HEK293 (cell line): ENCODE measurements at regions not wholly inside any gene's neighbourhood (a gene's known extent, or its start where the extent isn't known, plus 50 kb on each side); places are given as distances from the start of the nearest gene placed in this dataset.

Experiments
- CTCF ChIA-PET: fragments of 350-600 bp; formaldehyde crosslinking; extraction: SDS; loops from one replicate; lab custom pipeline; 2021; ENCODE audit warnings: antibody characterized with exemption; lab: Yijun Ruan, JAX
- POLR2A ChIA-PET: fragments of 300-600 bp; formaldehyde crosslinking; extraction: SDS; loops from one replicate; lab custom pipeline; 2020; ENCODE audit warnings: antibody characterized with exemption, inconsistent platforms; lab: Yijun Ruan, JAX
- H3K27ac ChIP-seq: fragments of 200-500 bp; sonication (Bioruptor generic); 2 replicates; pipeline ENCODE4 v1.5.1; 2014; ENCODE audit warnings: low read depth, low read length, control low read depth, inconsistent platforms; ENCODE audit errors: extremely low read depth
- H3K36me3 ChIP-seq, 2 experiments: fragments of 200-500 bp in 1 of 2; sonication (Bioruptor generic) in 1 of 2; 1 replicate in 1 of 2; 2 replicates in 1 of 2; pipeline ENCODE4 v1.5.1; 2014 to 2017; ENCODE audit warnings: inconsistent platforms in 2 of 2, low read length in 2 of 2; ENCODE audit not compliant: control insufficient read depth in 2 of 2, insufficient read depth in 1 of 2
- H3K4me1 ChIP-seq: fragments of 200-500 bp; sonication (Bioruptor generic); 2 replicates; pipeline ENCODE4 v1.5.1; 2014; ENCODE audit warnings: mild to moderate bottlenecking, low read length, inconsistent platforms; ENCODE audit not compliant: control insufficient read depth, insufficient read depth
- H3K4me3 ChIP-seq: 2 replicates; pipeline ENCODE4 v1.5.1; 2011; ENCODE audit warnings: low read depth, mild to moderate bottlenecking, control low read depth, low read length, moderate library complexity
- H3K9me3 ChIP-seq: fragments of 200-500 bp; sonication (Bioruptor generic); 2 replicates; pipeline ENCODE4 v1.5.1; 2014; ENCODE audit warnings: low read depth, low read length, inconsistent platforms; ENCODE audit not compliant: control insufficient read depth, insufficient read depth
- CTCF ChIP-seq: fragments of 450-650 bp; formaldehyde crosslinking; IDR thresholded peaks from 2 replicates; pipeline ENCODE4 v1.5.1; 2016; ENCODE audit warnings: missing biosample characterization, missing genetic modification characterization
- IKZF3 ChIP-seq: fragments of 450-650 bp; IDR thresholded peaks from 2 replicates; pipeline ENCODE4 v1.5.0; 2018; ENCODE audit warnings: missing biosample characterization, mild to moderate bottlenecking, missing genetic modification characterization, moderate library complexity
- KLF10 ChIP-seq: fragments of 450-650 bp; IDR thresholded peaks from 2 replicates; pipeline ENCODE4 v1.5.1; 2018; ENCODE audit warnings: missing biosample characterization, mild to moderate bottlenecking, missing genetic modification characterization
- SP2 ChIP-seq: fragments of 450-650 bp; formaldehyde crosslinking; IDR thresholded peaks from 2 replicates; pipeline ENCODE4 v1.5.1; 2016; ENCODE audit warnings: missing biosample characterization, missing genetic modification characterization
- TSHZ1 ChIP-seq: fragments of 450-650 bp; formaldehyde crosslinking; IDR thresholded peaks from 2 replicates; pipeline ENCODE4 v1.5.1; 2016; ENCODE audit warnings: missing biosample characterization, missing genetic modification characterization, borderline replicate concordance
- WT1 ChIP-seq: fragments of 450-650 bp; formaldehyde crosslinking; IDR thresholded peaks from 2 replicates; pipeline ENCODE4 v1.5.1; 2016; ENCODE audit warnings: missing biosample characterization, missing genetic modification characterization
- ZNF114 ChIP-seq: fragments of 450-650 bp; formaldehyde crosslinking; IDR thresholded peaks from 2 replicates; pipeline ENCODE4 v1.5.0; 2017; ENCODE audit warnings: missing biosample characterization, missing genetic modification characterization
- ZNF140 ChIP-seq: fragments of 450-650 bp; formaldehyde crosslinking; IDR thresholded peaks from 2 replicates; pipeline ENCODE4 v1.5.1; 2016; ENCODE audit warnings: missing biosample characterization, missing genetic modification characterization
- ZNF146 ChIP-seq: fragments of 450-650 bp; formaldehyde crosslinking; IDR thresholded peaks from 2 replicates; pipeline ENCODE4 v1.5.1; 2016; ENCODE audit warnings: missing biosample characterization, missing genetic modification characterization
- ZNF174 ChIP-seq: fragments of 450-650 bp; formaldehyde crosslinking; IDR thresholded peaks from 2 replicates; pipeline ENCODE4 v1.5.0; 2017; ENCODE audit warnings: missing biosample characterization, mild to moderate bottlenecking, missing genetic modification characterization
- ZNF433 ChIP-seq: fragments of 450-650 bp; formaldehyde crosslinking; IDR thresholded peaks from 2 replicates; pipeline ENCODE4 v1.5.1; 2016; ENCODE audit warnings: missing biosample characterization, missing genetic modification characterization, low read depth
- ZNF558 ChIP-seq: fragments of 450-650 bp; formaldehyde crosslinking; IDR thresholded peaks from 2 replicates; pipeline ENCODE4 v1.5.1; 2016; ENCODE audit warnings: missing biosample characterization, missing genetic modification characterization
- ZNF600 ChIP-seq: fragments of 450-650 bp; formaldehyde crosslinking; IDR thresholded peaks from 2 replicates; pipeline ENCODE4 v1.5.1; 2016; ENCODE audit warnings: missing biosample characterization, missing genetic modification characterization
- ZNF629 ChIP-seq: fragments of 450-650 bp; formaldehyde crosslinking; IDR thresholded peaks from 2 replicates; pipeline ENCODE4 v1.5.1; 2017; ENCODE audit warnings: missing biosample characterization, missing genetic modification characterization
- ZNF670 ChIP-seq: fragments of 450-650 bp; formaldehyde crosslinking; IDR thresholded peaks from 2 replicates; pipeline ENCODE4 v1.5.1; 2016; ENCODE audit warnings: missing biosample characterization, missing genetic modification characterization, low read depth
- ZNF677 ChIP-seq: fragments of 450-650 bp; IDR thresholded peaks from 2 replicates; pipeline ENCODE4 v1.5.0; 2018; ENCODE audit warnings: missing biosample characterization, mild to moderate bottlenecking, missing genetic modification characterization, moderate library complexity
- ZNF692 ChIP-seq: fragments of 450-650 bp; formaldehyde crosslinking; IDR thresholded peaks from 2 replicates; pipeline ENCODE4 v1.5.1; 2016; ENCODE audit warnings: missing biosample characterization, missing genetic modification characterization
- ZNF837 ChIP-seq: fragments of 450-650 bp; formaldehyde crosslinking; IDR thresholded peaks from 2 replicates; pipeline ENCODE4 v1.5.1; 2016; ENCODE audit warnings: missing biosample characterization, missing genetic modification characterization
- TF ChIP-seq, protein P1 (sequence below): fragments of 450-650 bp; formaldehyde crosslinking; IDR thresholded peaks from 2 replicates; pipeline ENCODE4 v1.5.1; 2016; ENCODE audit warnings: missing biosample characterization, missing genetic modification characterization, low read depth
- TF ChIP-seq, protein P2 (sequence below): fragments of 450-650 bp; formaldehyde crosslinking; IDR thresholded peaks from 2 replicates; pipeline ENCODE4 v1.5.1; 2016; ENCODE audit warnings: missing biosample characterization, missing genetic modification characterization, borderline replicate concordance

- no peak overlapping the region for H3K27ac ChIP-seq
- no peaks in the 10 kb centered on the region for H3K4me1 ChIP-seq
- no peaks in the 10 kb centered on the region for H3K9me3 ChIP-seq
- ChIA-PET POLR2A (no interaction called here), CTCF (no interaction called here)
- H3K4me3 ChIP-seq, result no peak overlapping the region
- TF ChIP-seq ZNF174 (tag by site-specific recombination) (no peak), ZNF677 (tag by site-specific recombination) (no peak), ZNF558 (tag by site-specific recombination) (no peak), CTCF (tag by site-specific recombination) (no peak), ZNF837 (tag by site-specific recombination) (no peak), ZNF146 (no peak), SP2 (no peak), ZNF600 (tag by site-specific recombination) (no peak), ZNF433 (tag by site-specific recombination) (no peak), ZNF629 (no peak), ZNF140 (tag by site-specific recombination) (no peak), KLF10 (tag by site-specific recombination) (no peak), TSHZ1 (tag by site-specific recombination) (no peak), ZNF114 (no peak), WT1 (tag by site-specific recombination) (no peak), ZNF692 (tag by site-specific recombination) (no peak)
- TF ChIP-seq, protein P1, sequence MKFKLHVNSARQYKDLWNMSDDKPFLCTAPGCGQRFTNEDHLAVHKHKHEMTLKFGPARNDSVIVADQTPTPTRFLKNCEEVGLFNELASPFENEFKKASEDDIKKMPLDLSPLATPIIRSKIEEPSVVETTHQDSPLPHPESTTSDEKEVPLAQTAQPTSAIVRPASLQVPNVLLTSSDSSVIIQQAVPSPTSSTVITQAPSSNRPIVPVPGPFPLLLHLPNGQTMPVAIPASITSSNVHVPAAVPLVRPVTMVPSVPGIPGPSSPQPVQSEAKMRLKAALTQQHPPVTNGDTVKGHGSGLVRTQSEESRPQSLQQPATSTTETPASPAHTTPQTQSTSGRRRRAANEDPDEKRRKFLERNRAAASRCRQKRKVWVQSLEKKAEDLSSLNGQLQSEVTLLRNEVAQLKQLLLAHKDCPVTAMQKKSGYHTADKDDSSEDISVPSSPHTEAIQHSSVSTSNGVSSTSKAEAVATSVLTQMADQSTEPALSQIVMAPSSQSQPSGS (tag by site-specific recombination), result no peak
- no peaks in the 10 kb centered on the region for H3K36me3 ChIP-seq
Measured at GRCh38 chr7:24134535-24134934, 149.5 kb upstream of the NPY start.

GRCh38 chr7:24135003-24135817 is 148.8 kb upstream of the NPY start:
- H3K4me3 ChIP-seq, result no peak overlapping the region
- ChIA-PET POLR2A (no interaction called here), CTCF (no interaction called here)
- no peaks in the 10 kb centered on the region for H3K9me3 ChIP-seq
- H3K36me3 ChIP-seq, result no peaks in the 10 kb centered on the region
- no peaks in the 10 kb centered on the region for H3K4me1 ChIP-seq
- TF ChIP-seq IKZF3, result no peak
- TF ChIP-seq ZNF670 (tag by site-specific recombination), result no peak
- TF ChIP-seq, protein P2, sequence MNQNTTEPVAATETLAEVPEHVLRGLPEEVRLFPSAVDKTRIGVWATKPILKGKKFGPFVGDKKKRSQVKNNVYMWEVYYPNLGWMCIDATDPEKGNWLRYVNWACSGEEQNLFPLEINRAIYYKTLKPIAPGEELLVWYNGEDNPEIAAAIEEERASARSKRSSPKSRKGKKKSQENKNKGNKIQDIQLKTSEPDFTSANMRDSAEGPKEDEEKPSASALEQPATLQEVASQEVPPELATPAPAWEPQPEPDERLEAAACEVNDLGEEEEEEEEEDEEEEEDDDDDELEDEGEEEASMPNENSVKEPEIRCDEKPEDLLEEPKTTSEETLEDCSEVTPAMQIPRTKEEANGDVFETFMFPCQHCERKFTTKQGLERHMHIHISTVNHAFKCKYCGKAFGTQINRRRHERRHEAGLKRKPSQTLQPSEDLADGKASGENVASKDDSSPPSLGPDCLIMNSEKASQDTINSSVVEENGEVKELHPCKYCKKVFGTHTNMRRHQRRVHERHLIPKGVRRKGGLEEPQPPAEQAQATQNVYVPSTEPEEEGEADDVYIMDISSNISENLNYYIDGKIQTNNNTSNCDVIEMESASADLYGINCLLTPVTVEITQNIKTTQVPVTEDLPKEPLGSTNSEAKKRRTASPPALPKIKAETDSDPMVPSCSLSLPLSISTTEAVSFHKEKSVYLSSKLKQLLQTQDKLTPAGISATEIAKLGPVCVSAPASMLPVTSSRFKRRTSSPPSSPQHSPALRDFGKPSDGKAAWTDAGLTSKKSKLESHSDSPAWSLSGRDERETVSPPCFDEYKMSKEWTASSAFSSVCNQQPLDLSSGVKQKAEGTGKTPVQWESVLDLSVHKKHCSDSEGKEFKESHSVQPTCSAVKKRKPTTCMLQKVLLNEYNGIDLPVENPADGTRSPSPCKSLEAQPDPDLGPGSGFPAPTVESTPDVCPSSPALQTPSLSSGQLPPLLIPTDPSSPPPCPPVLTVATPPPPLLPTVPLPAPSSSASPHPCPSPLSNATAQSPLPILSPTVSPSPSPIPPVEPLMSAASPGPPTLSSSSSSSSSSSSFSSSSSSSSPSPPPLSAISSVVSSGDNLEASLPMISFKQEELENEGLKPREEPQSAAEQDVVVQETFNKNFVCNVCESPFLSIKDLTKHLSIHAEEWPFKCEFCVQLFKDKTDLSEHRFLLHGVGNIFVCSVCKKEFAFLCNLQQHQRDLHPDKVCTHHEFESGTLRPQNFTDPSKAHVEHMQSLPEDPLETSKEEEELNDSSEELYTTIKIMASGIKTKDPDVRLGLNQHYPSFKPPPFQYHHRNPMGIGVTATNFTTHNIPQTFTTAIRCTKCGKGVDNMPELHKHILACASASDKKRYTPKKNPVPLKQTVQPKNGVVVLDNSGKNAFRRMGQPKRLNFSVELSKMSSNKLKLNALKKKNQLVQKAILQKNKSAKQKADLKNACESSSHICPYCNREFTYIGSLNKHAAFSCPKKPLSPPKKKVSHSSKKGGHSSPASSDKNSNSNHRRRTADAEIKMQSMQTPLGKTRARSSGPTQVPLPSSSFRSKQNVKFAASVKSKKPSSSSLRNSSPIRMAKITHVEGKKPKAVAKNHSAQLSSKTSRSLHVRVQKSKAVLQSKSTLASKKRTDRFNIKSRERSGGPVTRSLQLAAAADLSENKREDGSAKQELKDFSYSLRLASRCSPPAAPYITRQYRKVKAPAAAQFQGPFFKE, result no peak
- no peak overlapping the region for H3K27ac ChIP-seq
